Activated CD4-positive, alpha-beta T cell treated with anti-CD3 and anti-CD28 coated beads, Interleukin-2, Interleukin-6, amounts not matched to agents 100 ng/mL and 50 ng/mL, durations not matched to agents 16 hours and 8 hours (primary cell): ENCODE measurements at regions not wholly inside any gene's neighbourhood (a gene's known extent, or its start where the extent isn't known, plus 50 kb on each side); places are given as distances from the start of the nearest gene placed in this dataset.
A peak's percentile ranks its signal among the peaks of the same experiment; 100 is the strongest.
"Not testable (repeated sequence)": the region's sequence is repeated elsewhere in the genome, so short reads cannot be mapped to it uniquely, and the experiment has no call there.

ENCODE experiments used
- DNase-seq: peaks from one replicate; pipeline ENCODE4 v3.0.0-alpha.2; 2020

DNA sequence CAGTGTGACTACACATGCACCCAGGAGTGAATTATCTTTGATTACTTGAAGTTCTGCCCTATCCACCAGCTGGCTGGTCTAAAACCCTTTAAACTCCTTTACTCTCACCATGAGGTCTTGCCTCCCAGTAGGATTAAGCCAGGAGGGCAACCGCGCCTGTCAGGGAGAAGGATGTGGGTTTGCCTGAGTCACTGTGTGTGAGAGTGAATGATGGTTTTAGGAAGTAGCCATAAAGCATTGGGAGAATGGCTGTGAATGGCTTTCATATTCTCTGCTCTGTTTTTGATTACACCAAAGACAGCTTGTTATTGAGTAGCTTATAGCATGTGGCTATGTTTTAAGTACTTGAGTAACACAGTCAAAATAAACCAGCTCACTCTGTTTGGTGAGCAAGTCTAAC, 637.7 kb upstream of the TBL1XR1 start:
- DNase-seq: no peak

DNA sequence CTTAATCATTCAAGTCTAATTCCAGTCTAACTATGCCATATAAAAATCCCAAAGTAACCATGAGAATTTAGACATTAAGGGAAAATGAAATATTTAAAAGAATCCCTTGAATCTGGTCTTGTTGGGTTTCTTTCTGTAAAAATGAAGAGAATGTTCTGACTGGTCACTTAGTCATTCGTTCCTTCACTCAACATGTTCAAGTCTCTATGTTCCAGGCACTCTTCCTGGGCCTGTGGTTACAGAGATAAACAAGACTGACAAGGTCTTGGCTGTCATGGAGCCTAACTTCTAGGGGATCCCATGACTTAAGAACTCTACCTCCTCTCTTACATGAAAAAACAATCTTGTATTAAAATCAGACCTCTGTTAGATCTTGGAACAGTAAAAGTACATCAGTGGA, 638.6 kb upstream of the TBL1XR1 start:
- DNase-seq: peak; percentile 13

DNA sequence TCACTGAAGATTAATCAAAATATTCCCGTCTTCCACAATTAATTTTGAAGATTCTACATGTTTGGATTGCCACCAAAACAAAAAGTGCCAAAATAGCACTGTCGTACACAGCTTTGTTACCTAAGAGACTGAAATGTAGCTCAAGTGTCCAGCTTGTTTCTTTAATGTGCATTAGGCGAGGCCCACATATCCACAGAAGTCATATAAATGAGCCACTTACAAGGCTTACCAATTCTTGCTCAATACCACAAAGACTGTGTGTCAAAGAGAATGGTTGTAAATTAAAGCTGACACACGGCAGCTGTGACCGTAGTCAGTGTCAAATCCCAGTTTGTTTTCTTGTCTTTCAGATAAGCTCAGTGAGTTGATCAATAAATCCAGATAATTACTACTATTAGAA, 639.4 kb upstream of the TBL1XR1 start:
- no peak for DNase-seq

DNA sequence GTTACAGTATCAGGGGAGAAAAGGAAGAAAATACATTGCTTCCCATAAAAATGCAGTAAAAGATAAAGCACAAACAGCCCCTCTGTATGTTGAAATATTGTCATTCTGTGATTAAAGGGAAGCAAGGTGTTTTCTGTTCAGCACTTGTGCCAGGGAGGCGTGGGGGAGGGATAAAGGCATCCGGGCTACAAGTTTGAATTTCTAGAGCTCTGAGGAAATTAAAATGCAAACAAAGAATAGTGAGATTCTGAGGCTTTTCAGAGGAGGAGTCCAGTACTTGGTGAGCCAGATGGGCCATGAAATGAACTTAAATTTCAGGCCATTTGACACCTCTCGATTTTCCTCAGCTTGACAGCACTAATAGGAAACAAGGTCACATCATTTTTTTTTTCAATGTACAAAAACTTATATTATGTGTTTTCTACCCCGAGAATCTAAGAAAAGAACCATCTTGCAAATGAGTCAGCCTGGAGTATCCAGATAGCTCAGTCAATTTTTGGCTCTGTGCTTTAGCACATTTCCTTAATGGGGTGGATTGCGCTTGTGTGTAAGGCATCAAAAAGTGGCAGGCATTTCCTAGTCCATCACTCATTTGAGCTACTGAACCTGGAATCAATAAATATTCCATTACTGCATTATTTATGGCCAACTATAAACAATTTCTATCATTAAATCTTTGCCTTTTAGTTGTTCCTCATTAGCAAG, 640.8 kb upstream of the TBL1XR1 start:
- DNase-seq: no peak

DNA sequence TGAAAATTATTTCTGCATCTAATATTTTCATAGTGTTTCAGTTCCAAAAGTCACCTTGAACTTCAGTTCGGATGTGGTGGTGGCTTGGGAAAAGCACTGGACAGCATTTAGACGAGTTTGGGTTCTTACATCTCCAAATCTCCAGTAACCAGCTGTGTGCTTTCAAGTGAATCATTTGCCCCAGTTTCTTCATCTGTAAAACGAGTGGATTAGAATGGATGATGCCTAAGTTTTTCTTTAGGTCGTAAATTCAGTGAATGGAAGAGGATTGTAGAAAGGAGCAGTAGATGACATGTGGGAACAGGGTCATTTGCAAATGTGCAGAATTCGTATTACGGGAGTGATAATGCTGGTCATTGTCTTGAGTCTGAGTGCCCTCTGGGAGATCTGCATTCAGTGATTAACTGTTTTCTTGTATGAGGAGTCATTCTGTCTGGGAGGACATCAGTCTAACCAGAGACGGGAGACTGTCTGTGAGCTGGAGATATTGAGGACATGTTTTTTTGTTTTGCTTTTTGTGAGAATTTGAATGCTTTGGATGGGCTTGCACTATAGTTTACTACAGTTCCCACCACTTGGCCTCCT, 641.6 kb upstream of the TBL1XR1 start:
- DNase-seq: no peak

DNA sequence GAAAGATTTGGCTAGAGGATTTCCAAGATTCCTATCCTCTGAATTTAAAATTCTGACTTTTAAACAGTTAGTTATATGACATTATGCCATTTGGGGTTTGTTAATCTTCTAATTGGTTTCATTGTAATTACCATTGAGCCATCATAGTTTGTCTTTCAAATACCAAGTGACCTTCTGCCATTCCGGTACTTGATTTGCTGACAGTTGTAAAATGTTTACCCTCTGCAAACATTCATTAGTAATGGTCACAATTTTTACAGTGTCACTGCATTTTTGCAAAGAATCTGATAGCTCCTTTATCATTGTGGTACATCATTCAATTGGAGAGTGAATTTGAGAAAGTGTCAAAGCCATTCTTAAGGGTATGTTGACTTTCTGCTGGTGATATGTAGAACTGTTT, 645.0 kb upstream of the TBL1XR1 start:
- no peak for DNase-seq

DNA sequence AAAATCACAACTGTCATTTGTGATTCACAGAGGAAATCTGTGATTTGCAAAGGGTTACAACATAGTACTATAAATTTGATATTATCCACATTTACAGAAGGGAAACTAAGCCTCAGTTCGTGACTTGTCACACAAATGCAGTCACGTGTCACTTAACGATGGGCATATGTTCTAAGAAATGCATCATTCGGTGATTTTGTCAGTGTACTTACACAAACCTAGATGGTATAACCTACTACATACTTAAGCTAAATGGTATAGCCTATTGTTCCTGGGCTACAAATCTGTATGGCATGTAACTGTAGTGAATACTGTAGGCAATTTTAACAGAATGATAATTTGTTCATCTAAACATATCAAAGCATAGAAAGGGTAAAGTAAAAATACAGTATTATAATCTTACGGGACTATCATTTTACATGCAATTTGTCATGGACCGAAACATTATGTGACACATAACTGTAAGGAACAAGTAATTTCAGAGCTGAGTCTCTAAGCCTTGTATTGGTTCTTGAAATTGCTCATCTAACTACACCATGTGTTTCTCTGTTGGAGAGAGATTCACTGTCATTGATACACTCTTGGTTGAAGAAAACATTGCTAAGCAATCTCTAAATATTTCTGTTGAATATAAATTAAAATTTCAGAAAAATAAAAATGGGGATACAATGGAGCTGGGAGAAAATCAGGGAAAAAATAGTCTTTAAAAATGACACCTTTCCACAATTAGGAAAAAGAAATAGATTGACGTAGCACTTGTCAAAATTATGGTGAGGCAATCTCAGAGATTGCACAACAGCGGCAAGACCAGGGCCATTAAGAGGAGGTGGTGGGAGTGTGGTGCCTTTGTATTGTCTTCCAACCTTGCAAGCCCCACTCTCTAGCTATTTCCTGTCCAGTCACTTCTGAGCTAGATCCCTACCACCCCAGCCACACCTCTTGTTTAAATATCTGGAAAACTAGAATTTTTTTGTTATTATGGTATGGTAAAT, 645.8 kb upstream of the TBL1XR1 start:
- DNase-seq: peak; percentile 43

DNA sequence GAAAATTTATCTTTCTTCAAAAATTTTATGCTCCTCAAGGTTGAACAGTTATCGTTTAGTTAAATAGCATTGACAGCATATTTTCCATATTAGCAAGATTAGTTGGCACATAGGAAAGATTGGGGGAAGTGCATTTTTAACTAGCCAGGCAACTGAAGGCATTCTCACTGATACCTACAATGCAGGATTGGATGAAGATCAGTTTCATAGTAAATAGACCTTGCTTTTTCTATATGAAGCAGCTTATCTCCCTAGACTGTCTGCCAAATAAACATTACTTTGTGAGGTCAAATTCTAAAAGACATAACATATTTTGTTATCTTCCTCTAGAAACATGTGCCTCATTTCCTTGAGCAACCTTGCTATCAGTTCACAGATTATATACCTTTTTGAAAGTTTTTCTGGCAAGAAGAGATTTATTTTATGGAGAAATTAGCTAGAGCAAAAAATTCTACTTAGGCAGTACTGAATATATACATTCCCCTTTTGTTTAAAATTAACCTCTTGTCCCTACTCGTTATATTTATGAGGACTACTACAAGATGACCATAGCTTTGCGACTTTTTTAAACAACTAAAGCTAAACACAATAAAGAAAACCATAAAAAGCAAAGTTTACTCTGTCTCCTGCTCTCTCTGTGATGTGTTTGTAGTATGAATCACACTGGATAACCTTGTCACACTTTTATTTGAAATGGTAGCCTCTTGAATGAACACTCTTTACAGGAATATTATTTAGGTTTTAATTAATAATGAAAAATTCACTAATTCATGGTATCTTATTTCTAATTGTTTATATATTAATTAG, 654.9 kb upstream of the TBL1XR1 start:
- no peak for DNase-seq

DNA sequence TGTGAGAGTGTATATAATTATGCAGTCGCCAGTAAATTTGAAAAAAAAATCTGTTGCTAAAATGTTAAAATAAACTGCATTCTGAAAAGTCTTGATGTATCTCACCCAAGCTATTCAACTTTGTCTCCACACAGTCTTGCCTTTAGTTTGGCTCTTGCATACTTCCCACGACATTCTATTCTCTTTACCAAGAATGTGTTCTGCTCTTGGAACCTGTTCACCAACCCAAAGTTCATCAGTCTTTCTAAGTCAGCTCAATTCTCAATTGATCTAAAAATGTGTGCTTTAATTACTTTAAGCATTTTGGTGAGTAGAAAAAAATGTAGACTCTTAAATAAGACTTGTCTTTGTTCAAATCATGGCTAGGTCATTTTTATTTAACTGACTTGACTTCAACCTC, 657.7 kb upstream of the TBL1XR1 start:
- no peak for DNase-seq

DNA sequence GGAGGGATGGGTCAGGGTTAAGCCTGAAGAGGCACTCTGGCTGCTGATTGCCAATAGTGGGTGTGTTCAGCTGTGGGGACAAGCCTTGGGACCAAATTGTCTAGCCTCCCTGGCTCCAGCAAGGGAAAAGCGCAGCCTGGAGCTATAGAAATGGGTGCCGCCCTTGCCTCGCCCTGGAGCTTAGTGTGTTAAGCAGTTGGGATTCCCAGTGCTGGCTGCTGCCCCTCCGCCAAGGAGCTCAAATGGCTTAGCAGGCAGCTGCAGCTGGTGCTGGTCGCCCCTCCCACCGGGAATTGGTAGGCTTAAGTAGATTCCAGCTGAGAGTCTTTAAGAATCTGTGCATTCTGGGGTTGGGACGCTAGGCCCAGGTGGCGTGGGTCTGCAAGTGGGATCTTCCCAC, 662.9 kb upstream of the TBL1XR1 start:
- no peak for DNase-seq

DNA sequence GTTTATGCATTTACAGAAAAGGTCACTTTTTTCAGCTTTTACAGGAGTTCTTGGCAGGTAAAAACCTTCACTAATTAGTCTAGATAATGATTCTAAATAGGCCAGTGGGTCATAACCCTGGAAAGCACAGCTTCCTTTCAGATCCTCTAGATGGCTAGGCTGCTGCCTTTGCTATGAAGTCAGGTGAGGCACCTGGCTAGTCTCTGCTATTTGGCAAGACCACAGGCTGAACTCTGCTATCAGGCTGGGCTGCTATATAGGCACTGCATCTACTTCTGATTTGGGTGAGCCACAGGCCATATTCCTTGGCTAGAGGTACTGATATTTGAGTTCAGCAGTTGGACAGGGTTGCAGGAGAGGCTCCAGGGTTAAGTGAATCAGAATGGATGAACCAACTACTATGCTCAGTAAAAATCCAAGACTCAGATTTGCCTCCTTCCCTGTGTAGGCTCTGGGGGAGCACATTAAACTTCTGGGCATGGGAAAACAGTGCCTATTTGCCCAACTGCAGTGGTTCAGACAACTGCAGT, 665.7 kb upstream of the TBL1XR1 start:
- no peak for DNase-seq

DNA sequence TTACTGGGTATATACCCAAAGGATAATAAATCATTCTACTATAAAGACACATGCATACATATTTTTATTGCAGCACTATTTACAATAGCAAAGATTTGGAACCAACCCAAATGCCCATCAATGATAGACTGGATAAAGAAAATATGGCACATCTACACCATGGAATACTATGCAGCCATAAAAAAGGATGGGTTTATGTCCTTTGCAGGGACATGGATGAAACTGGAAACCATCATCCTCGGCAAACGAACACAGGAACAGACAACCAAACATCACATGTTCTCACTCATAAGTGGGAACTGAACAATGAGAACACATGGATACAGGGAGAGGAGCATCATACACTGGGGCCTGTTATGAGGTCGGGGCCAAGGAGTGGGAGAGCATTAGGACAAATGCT, 665.0 kb upstream of the KCNMB2 start:
- DNase-seq: not testable (repeated sequence)

DNA sequence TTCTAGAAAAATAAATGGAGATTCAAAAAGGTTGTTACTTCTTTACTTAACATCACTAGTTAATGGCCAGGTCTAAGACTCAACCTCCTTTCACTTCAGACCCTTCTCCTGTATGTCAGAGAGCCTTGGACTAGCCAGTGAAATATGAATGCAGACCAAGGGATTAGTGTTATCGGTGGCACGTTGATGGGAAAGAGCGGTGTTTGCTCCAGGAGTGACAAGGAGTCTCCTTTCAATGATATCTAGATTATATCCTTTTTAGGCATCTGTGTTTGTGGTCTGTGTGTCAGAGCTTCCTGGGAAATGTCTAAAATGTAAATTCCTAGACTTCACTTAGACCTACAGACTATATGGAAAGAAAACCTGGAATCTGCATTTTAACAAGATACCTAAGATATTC, 658.0 kb upstream of the KCNMB2 start:
- no peak for DNase-seq

DNA sequence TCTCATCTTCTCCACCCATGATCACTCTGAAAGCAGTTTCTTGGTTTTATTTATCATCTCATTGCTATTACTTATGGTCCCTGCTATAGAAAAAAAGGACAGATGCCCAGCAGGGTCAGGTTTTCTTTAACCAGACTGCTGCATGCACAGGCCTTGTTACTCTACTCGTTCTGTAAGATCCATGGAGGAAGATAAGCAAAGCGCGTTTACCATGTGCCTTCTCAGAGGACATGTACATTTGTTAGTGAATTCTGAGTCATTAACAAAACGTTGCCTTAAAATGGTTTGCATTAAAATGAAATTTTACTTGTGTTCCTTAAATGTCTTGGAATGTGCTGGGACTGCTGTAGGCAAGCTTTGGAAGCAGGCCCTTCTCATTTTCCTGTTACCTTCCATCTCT, 657.3 kb upstream of the KCNMB2 start:
- DNase-seq: no peak

DNA sequence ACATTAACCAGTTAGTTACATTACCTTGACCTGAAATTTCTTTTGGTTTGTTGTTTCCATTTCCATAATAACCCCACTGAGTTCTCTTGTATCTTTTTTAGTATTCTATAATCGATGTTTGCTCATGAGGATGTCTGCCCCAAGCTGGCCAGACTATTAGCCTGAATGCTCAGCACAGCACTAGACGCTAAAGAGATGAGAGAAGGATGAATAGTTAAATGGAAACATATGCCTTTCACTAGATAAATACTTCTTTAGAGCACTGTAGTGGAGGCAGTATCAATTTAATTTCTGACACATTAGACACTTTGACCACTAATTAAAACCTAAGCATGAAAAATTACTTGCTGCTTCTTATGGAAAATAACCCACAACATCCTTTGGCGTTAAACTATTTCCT, 654.9 kb upstream of the KCNMB2 start:
- no peak for DNase-seq

DNA sequence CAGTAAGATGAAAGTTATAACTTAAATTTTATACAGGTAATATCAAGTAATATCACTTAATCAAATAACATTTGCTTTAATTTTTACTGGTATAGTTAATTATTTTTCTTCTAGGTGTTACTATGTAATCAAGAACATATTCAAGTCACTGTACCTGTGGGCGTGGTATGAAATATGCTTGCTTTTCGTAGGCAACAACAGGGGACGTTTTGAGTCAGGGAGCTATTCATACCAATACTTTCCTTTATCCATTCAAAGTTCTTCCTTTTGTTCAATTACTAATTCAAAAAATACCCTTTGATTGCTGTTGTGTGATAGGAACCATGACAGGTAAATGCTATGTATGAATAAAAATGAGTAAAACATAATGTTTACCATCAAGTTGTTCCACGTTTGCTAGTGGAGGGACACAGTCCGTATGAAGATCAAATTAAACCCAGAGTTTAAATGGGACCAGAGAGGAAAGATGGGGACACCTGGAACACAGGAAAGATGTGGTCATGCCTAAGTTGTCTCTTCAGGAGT, 654.0 kb upstream of the KCNMB2 start:
- peak; percentile 39 for DNase-seq

DNA sequence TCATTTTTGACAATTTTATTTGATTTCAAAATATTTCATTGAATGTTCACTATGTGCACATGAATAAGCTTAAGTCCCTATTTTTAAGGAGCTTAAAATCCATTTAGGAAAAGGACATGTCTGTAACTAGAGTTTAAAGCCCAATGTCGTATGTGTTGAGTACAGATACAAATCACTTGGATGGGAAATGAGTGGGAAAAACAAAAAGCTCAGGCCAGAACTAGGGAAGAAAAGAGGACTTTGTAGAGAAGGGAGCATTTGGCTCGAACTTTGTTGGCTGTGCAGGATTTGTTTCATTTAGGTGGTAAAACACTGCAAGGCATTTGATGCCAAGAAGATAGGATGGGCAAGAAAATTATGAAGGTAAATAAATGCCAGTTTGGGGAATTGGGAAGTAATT, 653.1 kb upstream of the KCNMB2 start:
- no peak for DNase-seq

DNA sequence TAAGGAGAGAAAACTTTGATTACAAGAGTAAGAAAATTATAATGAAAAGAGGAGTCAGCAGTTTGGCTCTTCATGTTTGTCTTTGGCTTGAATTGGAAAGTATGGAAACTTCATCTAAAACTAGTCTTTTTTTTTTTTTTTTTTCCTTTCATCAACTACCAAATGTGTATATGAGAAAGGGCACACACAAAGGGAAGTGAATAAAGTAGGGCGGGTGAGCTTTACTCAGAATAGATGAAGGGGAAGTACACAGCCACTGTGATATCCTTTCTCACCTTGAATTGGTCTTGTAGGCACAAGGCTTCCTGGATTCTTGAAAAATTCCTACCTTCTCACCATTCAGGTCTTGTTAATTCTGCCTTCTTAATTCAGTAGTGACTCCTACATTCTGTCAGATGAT, 652.3 kb upstream of the KCNMB2 start:
- DNase-seq: no peak

DNA sequence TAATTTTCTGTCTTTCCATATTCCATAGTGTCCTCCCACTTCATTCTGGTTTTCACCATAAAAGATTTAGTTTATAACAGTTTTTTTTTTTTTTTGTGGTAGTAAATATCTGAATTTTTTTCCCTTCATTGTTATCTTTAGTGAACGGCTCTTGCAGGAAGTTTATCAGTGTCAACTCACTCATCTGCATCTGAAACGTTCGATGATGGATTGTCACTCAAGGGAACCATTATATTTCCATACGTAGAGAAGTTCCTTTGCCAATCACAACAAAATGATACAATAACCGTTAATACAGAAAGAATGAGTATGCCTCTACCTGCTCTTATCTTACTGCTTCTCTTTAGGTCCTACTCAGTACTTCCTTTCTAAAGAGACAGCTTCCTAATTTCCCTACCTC, 651.2 kb upstream of the KCNMB2 start:
- DNase-seq: no peak

DNA sequence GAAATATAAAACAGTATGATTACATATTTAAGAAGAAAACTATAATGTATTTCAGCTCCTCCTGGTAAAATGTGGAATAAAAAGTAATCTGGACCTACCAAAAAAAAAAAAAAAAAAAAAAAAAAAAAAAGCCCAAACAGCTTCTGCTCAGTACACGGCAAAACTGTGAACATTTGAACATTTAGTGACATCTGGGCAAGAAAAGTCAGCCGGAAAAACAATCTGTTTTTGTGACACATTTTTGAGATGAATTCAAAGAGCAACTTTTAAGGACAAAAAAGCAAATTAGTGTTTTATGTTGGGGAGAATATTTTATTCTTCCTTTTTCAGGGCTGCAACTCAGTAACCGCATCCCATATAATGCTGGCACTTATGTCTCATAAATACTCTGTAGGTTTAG, 649.7 kb upstream of the KCNMB2 start:
- DNase-seq: no peak

DNA sequence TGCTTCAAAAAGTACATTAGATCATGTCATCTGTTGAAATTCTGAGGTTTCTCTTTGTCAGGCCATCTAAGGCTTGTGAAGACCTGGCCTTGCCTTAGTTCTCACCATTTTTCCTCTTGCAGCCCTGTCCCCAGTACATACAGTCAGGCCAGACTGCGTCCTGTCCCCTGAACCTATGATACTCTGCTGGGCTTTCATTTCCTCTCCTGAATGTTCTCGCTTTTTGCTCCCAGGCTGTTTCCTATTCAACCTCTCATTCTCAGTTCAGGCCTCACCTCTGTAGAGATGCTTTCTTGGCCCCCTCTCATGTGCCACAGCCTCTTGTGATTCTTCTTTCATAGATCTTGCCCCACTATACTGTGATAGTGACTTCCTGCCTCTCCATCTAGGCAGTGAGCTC, 648.8 kb upstream of the KCNMB2 start:
- no peak for DNase-seq

DNA sequence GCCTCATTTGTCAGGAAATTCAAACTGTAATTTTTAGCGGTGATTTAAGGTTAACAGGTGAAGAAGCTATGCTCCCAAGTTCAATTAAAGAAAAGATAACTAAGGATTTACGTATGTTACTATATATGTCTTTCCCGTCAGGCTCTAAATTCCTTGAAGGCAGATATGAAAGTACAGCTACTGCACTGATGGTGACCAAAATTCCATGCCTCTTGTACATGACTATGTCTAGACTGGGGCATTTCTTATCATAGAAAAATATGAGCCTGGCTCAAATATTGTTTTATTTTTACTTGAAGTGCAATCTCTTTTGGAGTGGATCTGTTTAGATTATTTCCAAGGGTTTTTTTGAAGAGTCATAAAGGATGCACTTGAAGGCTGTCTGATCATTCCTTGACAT, 647.1 kb upstream of the KCNMB2 start:
- no peak for DNase-seq
